ENCODE measurements at regions not wholly inside any gene's neighbourhood (a gene's known extent, or its start where the extent isn't known, plus 50 kb on each side); places are given as distances from the start of the nearest gene placed in this dataset.
"Not testable (repeated sequence)": the region's sequence is repeated elsewhere in the genome, so short reads cannot be mapped to it uniquely, and the experiment has no call there.

- WGBS, 4 donors: 89 to 92% (median 91%) methylated on average over 7 of the region's 7 CpGs
- intact Hi-C loops (cut with DNase I): no loop called here
- ATAC-seq: no peak
These were observed 263.2 kb downstream of the IRS1 start for GRCh38 chr2:226536410-226536809.

DNA sequence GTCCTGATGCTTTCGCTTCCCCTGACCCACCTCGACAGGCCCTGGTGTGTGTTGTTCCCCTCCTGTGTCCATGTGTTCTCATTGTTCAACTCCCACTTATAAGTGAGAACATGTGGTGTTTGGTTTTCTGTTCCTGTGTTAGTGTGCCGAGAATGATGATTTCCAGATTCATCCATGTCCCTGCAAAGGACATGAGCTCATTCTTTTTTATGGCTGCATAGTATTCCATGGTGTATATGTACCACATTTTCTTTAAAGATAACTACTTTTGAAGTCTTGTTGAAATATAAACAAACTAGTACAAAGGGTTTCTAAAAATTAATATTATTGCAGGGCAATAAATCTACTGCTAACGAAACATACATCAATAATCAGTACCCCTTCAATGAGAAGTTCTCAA, 266.6 kb downstream of the IRS1 start:
- H3K27ac ChIP-seq; intact Hi-C loops (cut with DNase I); H3K9me3 ChIP-seq; ATAC-seq; H3K4me3 ChIP-seq; H3K36me3 ChIP-seq; H3K27me3 ChIP-seq; H3K4me1 ChIP-seq; DNase-seq: not testable (repeated sequence)
- 81 to 88% (median 87%) methylated on average over 4 of the region's 4 CpGs for WGBS, 4 donors

More at GRCh38 chr2:226536410-226536809, 263.2 kb downstream of the IRS1 start:
- TF ChIP-seq, protein P1, sequence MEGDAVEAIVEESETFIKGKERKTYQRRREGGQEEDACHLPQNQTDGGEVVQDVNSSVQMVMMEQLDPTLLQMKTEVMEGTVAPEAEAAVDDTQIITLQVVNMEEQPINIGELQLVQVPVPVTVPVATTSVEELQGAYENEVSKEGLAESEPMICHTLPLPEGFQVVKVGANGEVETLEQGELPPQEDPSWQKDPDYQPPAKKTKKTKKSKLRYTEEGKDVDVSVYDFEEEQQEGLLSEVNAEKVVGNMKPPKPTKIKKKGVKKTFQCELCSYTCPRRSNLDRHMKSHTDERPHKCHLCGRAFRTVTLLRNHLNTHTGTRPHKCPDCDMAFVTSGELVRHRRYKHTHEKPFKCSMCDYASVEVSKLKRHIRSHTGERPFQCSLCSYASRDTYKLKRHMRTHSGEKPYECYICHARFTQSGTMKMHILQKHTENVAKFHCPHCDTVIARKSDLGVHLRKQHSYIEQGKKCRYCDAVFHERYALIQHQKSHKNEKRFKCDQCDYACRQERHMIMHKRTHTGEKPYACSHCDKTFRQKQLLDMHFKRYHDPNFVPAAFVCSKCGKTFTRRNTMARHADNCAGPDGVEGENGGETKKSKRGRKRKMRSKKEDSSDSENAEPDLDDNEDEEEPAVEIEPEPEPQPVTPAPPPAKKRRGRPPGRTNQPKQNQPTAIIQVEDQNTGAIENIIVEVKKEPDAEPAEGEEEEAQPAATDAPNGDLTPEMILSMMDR (IDR thresholded peaks at IDR 0.05): no peak
- TF ChIP-seq POLR2A (IDR thresholded peaks at IDR 0.05): no peak
- Histone ChIP-seq H3K4me1 (peaks cover 0 to 6% (median 0%) of the 10 kb centered on the region in 12 donors), H3K4me3 (no peak overlapping the region), H3K27ac (no peak overlapping the region), H3K27me3 (no peaks in the 10 kb centered on the region), H3K36me3 (no peaks in the 10 kb centered on the region), H3K9me3 (peaks cover 0 to 3% (median 0%) of the 10 kb centered on the region in 12 donors)
- DNase-seq: no peak

DNA sequence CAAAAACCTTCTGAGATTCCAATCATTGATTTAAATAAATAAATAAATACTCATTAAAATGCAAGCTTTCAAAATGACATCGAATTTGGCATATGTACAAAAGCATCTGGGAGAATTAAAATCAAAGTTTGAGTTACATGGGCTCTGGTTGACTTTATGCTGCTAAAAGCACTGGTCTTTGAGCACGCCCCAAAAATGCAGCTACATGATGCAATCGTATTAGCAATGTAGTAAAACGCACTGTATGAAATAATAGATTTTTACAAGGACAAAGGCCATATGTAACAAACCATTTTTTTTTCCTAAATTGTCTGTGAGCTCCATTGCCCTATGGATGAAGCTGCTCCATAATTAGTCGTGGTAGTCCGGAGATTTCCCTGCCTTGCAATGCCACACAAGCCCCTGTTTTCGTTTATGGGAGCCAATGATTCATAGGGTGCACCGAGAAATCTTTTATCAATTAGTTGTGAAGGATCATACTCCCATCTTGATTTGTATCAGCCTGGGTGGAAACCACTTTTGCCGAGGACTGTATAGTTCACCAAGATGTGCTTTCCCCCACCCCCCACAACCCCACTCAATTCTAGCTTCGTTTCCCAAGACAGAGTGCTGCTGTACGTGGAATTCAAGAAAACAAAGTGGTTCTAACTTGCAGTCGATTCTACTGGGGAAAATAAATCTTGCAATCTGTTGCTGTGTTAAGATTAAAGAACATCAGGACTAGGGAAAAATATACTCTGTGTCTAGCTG, 268.4 kb downstream of the IRS1 start:
- Histone ChIP-seq H3K27me3 (no peaks in the 10 kb centered on the region), H3K9me3 (peaks cover 0 to 3% (median 0%) of the 10 kb centered on the region in 12 donors), H3K4me3 (no peak overlapping the region), H3K27ac (no peak overlapping the region), H3K4me1 (no peaks in the 10 kb centered on the region), H3K36me3 (no peaks in the 10 kb centered on the region)
- WGBS, 4 donors: 88 to 90% (median 89%) methylated on average over 12 of the region's 12 CpGs
- ATAC-seq: no peak
- no peak for TF ChIP-seq POLR2A (IDR thresholded peaks at IDR 0.05)
- TF ChIP-seq, protein P1 (IDR thresholded peaks at IDR 0.05): no peak
- no peak for DNase-seq
- intact Hi-C loops (cut with DNase I): no loop called here

GRCh38 chr2:226529556-226529955, 270.1 kb downstream of the IRS1 start:
- no peak for ATAC-seq

More at GRCh38 chr2:226529556-226529955, 270.1 kb downstream of the IRS1 start:
- Histone ChIP-seq H3K27ac (no peak overlapping the region), H3K4me3 (no peak overlapping the region), H3K27me3 (no peaks in the 10 kb centered on the region), H3K36me3 (no peaks in the 10 kb centered on the region), H3K9me3 (peaks cover 0 to 3% (median 0%) of the 10 kb centered on the region in 12 donors), H3K4me1 (no peaks in the 10 kb centered on the region)
- no peak for DNase-seq
- WGBS, 4 donors: 91 to 94% (median 94%) methylated on average over 2 of the region's 2 CpGs
- intact Hi-C loops (cut with DNase I): no loop called here
- no peak for TF ChIP-seq POLR2A (IDR thresholded peaks at IDR 0.05)
- TF ChIP-seq, protein P1 (IDR thresholded peaks at IDR 0.05): no peak

Measured in heart left ventricle (tissue), 16 donors.